ENCODE measurements at regions not wholly inside any gene's neighbourhood (a gene's known extent, or its start where the extent isn't known, plus 50 kb on each side); places are given as distances from the start of the nearest gene placed in this dataset.

DNA sequence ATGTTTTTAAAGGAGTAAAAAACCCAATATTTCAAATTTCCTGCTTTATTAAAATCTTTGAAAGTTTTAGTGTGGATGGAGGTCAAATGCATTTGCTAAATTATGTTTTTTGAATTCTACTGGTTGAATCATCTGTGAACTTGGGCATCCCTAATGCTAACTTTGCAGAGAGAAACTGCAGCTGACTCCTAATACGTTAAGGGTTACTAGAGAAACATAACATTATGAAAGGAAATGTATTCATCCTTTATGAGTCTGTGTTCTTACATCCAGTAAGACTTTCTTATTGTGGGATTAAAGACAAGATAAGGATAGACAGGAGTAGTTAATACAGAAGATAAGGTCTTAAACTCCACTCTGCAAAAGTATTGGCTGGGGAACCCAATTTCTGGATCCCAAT lies 140.6 kb downstream of the FAM124B start:
- Histone ChIP-seq H3K9ac (ENCODE audit: low read length) (no peak overlapping the region), H3K4me3 (ENCODE audit: low read depth, low read length) (no peak overlapping the region), H3K4me1 (ENCODE audit: control insufficient read depth, insufficient read depth, low read length) (peaks cover 13% of the 10 kb centered on the region), H3K27me3 (ENCODE audit: control insufficient read depth, insufficient read depth, low read length) (no peaks in the 10 kb centered on the region), H3K9me3 (ENCODE audit: control insufficient read depth, insufficient read depth, low read depth, low read length) (no peaks in the 10 kb centered on the region), H3K36me3 (ENCODE audit: control insufficient read depth, insufficient read depth, low read length) (no peaks in the 10 kb centered on the region), H3K27ac (ENCODE audit: low read depth, low read length) (no peak overlapping the region)

DNA sequence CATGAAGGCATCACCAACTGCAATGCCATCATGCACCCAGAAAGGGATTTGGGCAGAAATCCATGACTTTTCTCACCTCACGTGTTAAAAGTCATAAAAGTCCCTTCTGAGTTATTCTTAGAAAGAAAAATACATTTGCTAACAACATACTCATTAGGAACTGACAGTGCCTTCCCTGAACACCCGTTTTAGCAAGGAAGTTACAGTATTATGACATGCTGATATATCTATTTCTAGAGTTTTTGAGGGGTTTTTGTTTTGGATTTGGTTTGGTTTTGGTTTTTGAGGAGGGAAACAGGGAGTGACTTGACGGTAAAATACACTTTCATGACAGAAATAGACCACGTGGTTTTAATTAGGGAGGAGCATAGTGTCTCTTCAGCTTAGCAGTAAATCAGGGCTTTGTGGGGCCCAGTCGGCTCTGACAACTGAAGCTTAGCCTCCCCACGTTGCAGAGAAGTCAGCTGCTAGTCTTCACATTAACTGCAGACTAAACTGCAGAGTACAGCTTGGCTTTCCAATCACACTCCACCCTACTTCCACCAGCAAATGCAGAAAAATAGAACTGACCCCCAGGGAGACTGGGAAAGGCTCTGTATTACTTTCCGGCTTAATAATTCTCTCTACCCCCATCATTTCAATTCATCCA lies 141.4 kb downstream of the FAM124B start:
- Histone ChIP-seq H3K9ac (ENCODE audit: low read length) (no peak overlapping the region), H3K27ac (ENCODE audit: low read depth, low read length) (no peak overlapping the region), H3K9me3 (ENCODE audit: control insufficient read depth, insufficient read depth, low read depth, low read length) (no peaks in the 10 kb centered on the region), H3K4me1 (ENCODE audit: control insufficient read depth, insufficient read depth, low read length) (peaks cover 13% of the 10 kb centered on the region), H3K36me3 (ENCODE audit: control insufficient read depth, insufficient read depth, low read length) (no peaks in the 10 kb centered on the region), H3K27me3 (ENCODE audit: control insufficient read depth, insufficient read depth, low read length) (no peaks in the 10 kb centered on the region), H3K4me3 (ENCODE audit: low read depth, low read length) (no peak overlapping the region)

DNA sequence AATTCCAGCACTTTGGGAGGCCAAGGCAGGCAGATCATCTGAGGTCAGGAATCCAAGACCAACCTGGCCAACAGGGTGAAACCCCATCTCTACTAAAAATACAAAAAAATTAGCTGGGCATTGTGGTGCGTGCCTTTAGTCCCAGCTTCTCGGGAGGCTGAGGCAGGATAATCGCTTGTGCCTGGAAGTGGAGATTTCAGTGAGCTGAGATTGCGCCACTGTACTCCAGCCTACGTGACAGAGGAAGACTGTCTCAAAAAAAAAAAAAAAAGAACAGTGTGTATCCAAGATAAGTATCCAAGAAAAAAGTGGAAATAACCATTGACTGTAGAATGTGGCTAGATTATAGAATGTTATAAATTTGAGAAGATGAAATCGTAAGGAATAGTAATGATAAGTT lies 142.1 kb downstream of the FAM124B start:
- Histone ChIP-seq H3K9ac (ENCODE audit: low read length) (no peak overlapping the region), H3K4me1 (ENCODE audit: control insufficient read depth, insufficient read depth, low read length) (peaks cover 13% of the 10 kb centered on the region), H3K9me3 (ENCODE audit: control insufficient read depth, insufficient read depth, low read depth, low read length) (no peaks in the 10 kb centered on the region), H3K36me3 (ENCODE audit: control insufficient read depth, insufficient read depth, low read length) (no peaks in the 10 kb centered on the region), H3K4me3 (ENCODE audit: low read depth, low read length) (no peak overlapping the region), H3K27ac (ENCODE audit: low read depth, low read length) (no peak overlapping the region), H3K27me3 (ENCODE audit: control insufficient read depth, insufficient read depth, low read length) (no peaks in the 10 kb centered on the region)

DNA sequence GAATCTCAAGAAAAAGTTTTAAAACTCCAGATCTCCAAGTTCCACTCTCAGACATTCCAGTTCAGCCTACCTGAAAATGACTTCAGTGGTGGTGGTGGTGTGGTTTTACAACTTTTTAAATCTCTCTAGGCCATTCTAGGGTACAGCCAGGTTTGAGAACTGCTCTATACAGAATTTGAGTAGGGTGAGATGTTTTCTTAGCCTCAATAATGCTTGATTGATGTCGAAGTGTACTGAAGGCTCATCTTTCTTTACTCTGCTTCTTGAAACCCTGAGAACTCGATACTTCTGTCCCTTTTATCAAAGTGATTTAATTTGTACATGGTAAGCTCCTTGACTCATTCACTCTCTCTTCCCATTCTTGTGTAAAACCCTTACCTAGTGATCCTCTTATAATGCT lies 143.8 kb downstream of the FAM124B start:
- no peaks in the 10 kb centered on the region for H3K9me3 ChIP-seq (ENCODE audit: control insufficient read depth, insufficient read depth, low read depth, low read length)
- H3K9ac ChIP-seq (ENCODE audit: low read length) = no peak overlapping the region
- no peak overlapping the region for H3K4me3 ChIP-seq (ENCODE audit: low read depth, low read length)
- no peak overlapping the region for H3K27ac ChIP-seq (ENCODE audit: low read depth, low read length)
- no peaks in the 10 kb centered on the region for H3K36me3 ChIP-seq (ENCODE audit: control insufficient read depth, insufficient read depth, low read length)
- H3K27me3 ChIP-seq (ENCODE audit: control insufficient read depth, insufficient read depth, low read length) = no peaks in the 10 kb centered on the region
- H3K4me1 ChIP-seq (ENCODE audit: control insufficient read depth, insufficient read depth, low read length) = no peaks in the 10 kb centered on the region

DNA sequence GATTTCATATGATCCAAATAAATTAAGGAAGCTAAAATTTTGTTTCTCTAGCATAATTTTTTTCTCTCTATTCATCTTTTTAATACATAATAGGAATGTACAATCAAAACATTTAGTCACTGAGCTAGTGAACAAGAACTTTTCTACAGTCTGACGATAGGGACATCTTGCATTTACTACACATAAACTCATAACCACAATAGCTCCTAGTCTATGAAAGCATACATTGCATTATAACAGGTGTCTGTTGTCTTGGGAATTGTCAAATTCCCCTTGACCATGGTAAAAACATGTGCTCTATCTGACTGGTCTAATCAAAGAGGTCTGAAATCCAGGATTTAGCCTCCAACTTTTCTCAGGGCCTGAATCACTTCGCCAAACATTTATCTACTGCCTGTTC lies 144.8 kb downstream of the FAM124B start:
- no peak overlapping the region for H3K9ac ChIP-seq (ENCODE audit: low read length)
- H3K4me3 ChIP-seq (ENCODE audit: low read depth, low read length) = no peak overlapping the region
- H3K9me3 ChIP-seq (ENCODE audit: control insufficient read depth, insufficient read depth, low read depth, low read length) = no peaks in the 10 kb centered on the region
- H3K36me3 ChIP-seq (ENCODE audit: control insufficient read depth, insufficient read depth, low read length) = no peaks in the 10 kb centered on the region
- no peaks in the 10 kb centered on the region for H3K27me3 ChIP-seq (ENCODE audit: control insufficient read depth, insufficient read depth, low read length)
- no peak overlapping the region for H3K27ac ChIP-seq (ENCODE audit: low read depth, low read length)
- H3K4me1 ChIP-seq (ENCODE audit: control insufficient read depth, insufficient read depth, low read length) = no peaks in the 10 kb centered on the region

DNA sequence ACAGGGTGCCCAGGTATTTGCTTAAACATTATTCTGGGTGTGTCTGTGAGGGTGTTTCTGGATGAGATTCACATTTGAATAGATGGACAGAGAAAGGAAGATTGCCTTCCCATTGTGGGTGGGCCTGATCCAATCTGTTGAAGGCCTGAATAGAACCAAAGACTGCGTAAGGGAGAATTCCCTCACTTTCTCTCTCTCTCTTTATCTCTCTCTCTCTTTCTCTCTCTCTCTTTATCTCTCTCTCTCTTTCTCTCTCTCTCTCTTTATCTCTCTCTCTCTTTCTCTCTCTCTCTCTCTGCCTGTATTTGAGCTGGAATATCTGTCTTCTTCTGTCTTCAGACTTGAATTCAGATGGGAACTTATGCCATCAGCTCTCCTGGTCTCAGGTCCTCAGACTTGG lies 148.4 kb downstream of the FAM124B start:
- no peak overlapping the region for H3K9ac ChIP-seq (ENCODE audit: low read length)
- no peaks in the 10 kb centered on the region for H3K4me1 ChIP-seq (ENCODE audit: control insufficient read depth, insufficient read depth, low read length)
- no peak overlapping the region for H3K4me3 ChIP-seq (ENCODE audit: low read depth, low read length)
- H3K27me3 ChIP-seq (ENCODE audit: control insufficient read depth, insufficient read depth, low read length) = no peaks in the 10 kb centered on the region
- no peaks in the 10 kb centered on the region for H3K9me3 ChIP-seq (ENCODE audit: control insufficient read depth, insufficient read depth, low read depth, low read length)
- H3K27ac ChIP-seq (ENCODE audit: low read depth, low read length) = no peak overlapping the region
- no peaks in the 10 kb centered on the region for H3K36me3 ChIP-seq (ENCODE audit: control insufficient read depth, insufficient read depth, low read length)

DNA sequence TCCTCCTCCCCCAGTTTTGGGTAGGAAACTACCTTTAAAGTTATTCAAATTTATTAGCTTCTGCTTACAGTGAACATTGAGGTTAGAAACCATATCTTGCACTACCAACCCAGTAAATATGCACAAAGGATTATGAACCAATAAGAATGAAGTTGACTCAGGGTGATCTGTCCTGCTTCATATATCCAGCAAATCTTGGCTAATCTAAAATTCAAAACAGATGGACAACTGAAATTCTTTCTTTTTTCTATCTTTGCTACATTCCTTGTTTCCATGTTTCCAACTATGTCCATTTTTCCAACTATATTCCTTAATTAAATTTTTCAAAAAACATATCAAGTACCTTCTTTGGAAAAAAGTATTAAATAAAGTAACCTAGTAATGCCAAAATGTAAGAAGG lies 149.3 kb downstream of the FAM124B start:
- no peaks in the 10 kb centered on the region for H3K4me1 ChIP-seq (ENCODE audit: control insufficient read depth, insufficient read depth, low read length)
- no peak overlapping the region for H3K4me3 ChIP-seq (ENCODE audit: low read depth, low read length)
- H3K9me3 ChIP-seq (ENCODE audit: control insufficient read depth, insufficient read depth, low read depth, low read length) = no peaks in the 10 kb centered on the region
- no peaks in the 10 kb centered on the region for H3K27me3 ChIP-seq (ENCODE audit: control insufficient read depth, insufficient read depth, low read length)
- no peak overlapping the region for H3K27ac ChIP-seq (ENCODE audit: low read depth, low read length)
- H3K9ac ChIP-seq (ENCODE audit: low read length) = no peak overlapping the region
- H3K36me3 ChIP-seq (ENCODE audit: control insufficient read depth, insufficient read depth, low read length) = no peaks in the 10 kb centered on the region

DNA sequence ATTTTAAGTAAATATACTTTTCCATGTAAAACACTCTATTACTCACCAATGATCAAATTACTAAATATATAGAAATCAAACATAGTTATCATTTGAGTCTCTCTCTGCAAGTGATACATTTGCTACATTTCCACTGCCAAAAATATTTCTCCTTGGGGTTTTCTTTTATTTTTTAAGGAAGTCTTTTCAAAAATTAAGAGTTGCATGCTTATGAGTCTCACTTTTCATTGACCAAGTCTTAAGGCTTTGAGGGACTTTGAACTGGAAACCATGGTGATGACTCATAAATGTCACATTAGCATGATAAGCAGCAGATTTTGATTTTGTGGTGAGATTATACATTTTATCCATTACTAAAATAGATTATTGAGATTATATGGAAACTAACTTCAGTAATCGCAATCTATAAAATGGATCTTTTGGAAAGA lies 152.9 kb downstream of the FAM124B start:
- Histone ChIP-seq H3K27me3 (ENCODE audit: control insufficient read depth, insufficient read depth, low read length) (no peaks in the 10 kb centered on the region), H3K9me3 (ENCODE audit: control insufficient read depth, insufficient read depth, low read depth, low read length) (no peaks in the 10 kb centered on the region), H3K4me1 (ENCODE audit: control insufficient read depth, insufficient read depth, low read length) (no peaks in the 10 kb centered on the region), H3K4me3 (ENCODE audit: low read depth, low read length) (no peak overlapping the region), H3K27ac (ENCODE audit: low read depth, low read length) (no peak overlapping the region), H3K36me3 (ENCODE audit: control insufficient read depth, insufficient read depth, low read length) (no peaks in the 10 kb centered on the region), H3K9ac (ENCODE audit: low read length) (no peak overlapping the region)

DNA sequence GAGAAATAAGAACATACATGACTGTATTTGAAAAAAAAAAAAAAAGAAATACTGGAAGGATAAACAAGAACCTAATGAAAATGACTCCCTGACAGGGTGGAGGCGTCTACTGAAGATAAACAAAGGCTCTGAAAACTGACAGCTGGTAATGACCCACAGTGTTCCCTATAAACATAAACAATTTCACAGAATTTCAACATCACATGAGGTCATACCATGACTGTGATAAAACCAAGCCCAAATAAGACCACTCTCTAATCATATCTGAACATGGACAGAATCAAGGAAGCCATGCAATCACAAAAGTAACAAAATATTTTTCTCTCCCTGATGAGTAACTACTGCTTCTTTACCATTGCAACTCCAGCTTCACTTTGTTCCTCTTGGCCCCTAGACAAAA lies 159.3 kb downstream of the FAM124B start:
- H3K36me3 ChIP-seq (ENCODE audit: control insufficient read depth, insufficient read depth, low read length) = no peaks in the 10 kb centered on the region
- H3K4me3 ChIP-seq (ENCODE audit: low read depth, low read length) = no peak overlapping the region
- no peaks in the 10 kb centered on the region for H3K4me1 ChIP-seq (ENCODE audit: control insufficient read depth, insufficient read depth, low read length)
- H3K9me3 ChIP-seq (ENCODE audit: control insufficient read depth, insufficient read depth, low read depth, low read length) = no peaks in the 10 kb centered on the region
- H3K9ac ChIP-seq (ENCODE audit: low read length) = no peak overlapping the region
- H3K27me3 ChIP-seq (ENCODE audit: control insufficient read depth, insufficient read depth, low read length) = no peaks in the 10 kb centered on the region
- H3K27ac ChIP-seq (ENCODE audit: low read depth, low read length) = no peak overlapping the region

DNA sequence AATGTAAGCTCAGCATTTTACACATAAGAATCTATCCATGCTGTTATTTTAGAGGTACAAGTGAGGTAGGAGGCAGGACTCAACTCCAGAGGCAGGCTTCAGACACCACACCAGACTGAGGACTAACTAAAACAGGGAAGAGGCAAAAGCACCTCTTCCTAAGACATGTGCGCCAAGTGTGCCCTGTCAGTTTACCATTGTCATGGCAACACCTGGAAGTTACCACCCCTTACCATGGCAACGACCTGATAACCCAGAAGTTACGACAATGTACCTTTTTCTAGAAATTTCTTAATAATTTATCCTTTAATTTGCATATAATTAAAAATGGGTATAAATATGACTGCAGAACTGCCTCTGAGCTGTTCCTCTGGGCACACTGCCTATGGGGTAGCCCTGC lies 160.1 kb downstream of the FAM124B start:
- Histone ChIP-seq H3K4me1 (ENCODE audit: control insufficient read depth, insufficient read depth, low read length) (no peaks in the 10 kb centered on the region), H3K27ac (ENCODE audit: low read depth, low read length) (no peak overlapping the region), H3K36me3 (ENCODE audit: control insufficient read depth, insufficient read depth, low read length) (no peaks in the 10 kb centered on the region; the same call in 1 of the 2 replicates), H3K9ac (ENCODE audit: low read length) (no peak overlapping the region), H3K9me3 (ENCODE audit: control insufficient read depth, insufficient read depth, low read depth, low read length) (no peaks in the 10 kb centered on the region), H3K4me3 (ENCODE audit: low read depth, low read length) (no peak overlapping the region), H3K27me3 (ENCODE audit: control insufficient read depth, insufficient read depth, low read length) (no peaks in the 10 kb centered on the region)

DNA sequence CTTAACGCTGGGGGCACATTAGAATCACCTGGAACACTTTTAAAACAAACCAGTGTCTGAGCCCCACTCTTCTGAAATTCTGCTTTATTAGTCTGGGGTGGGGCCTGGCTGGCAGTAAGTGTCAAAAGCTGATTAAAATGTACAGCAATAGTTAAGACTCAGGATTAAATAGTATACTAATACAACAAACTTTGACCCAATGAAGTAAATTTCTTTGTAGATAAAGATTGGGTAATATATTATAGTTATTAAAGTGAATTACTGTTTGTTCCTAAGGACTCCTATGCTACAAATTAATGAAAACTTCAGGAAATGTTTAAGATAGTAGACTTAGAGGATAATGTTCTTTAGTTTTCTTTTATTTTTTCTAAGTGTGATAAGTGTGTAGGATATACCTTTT lies 160.9 kb downstream of the FAM124B start:
- Histone ChIP-seq H3K9ac (ENCODE audit: low read length) (no peak overlapping the region), H3K9me3 (ENCODE audit: control insufficient read depth, insufficient read depth, low read depth, low read length) (no peaks in the 10 kb centered on the region), H3K4me3 (ENCODE audit: low read depth, low read length) (no peak overlapping the region), H3K36me3 (ENCODE audit: control insufficient read depth, insufficient read depth, low read length) (no peaks in the 10 kb centered on the region; the same call in 1 of the 2 replicates), H3K27me3 (ENCODE audit: control insufficient read depth, insufficient read depth, low read length) (no peaks in the 10 kb centered on the region), H3K4me1 (ENCODE audit: control insufficient read depth, insufficient read depth, low read length) (no peaks in the 10 kb centered on the region), H3K27ac (ENCODE audit: low read depth, low read length) (no peak overlapping the region)
